Activated CD4-positive, alpha-beta T cell treated with anti-CD3 and anti-CD28 coated beads, Interleukin-2, amount 50 U/mL, for 16 hours (primary cell): ENCODE measurements at regions not wholly inside any gene's neighbourhood (a gene's known extent, or its start where the extent isn't known, plus 50 kb on each side); places are given as distances from the start of the nearest gene placed in this dataset.

Experiments used
- DNase-seq: peaks from one replicate; pipeline ENCODE4 v3.0.0-alpha.2; 2020

- peak; percentile 10 for DNase-seq
Observed at GRCh38 chr12:126663304-126664094, 1598.3 kb downstream of the AACS start.

- DNase-seq, result no peak
Observed at GRCh38 chr12:126667339-126667738, 1599.6 kb upstream of the TMEM132C start.

- no peak for DNase-seq
Observed at GRCh38 chr12:126668538-126668937, 1598.4 kb upstream of the TMEM132C start.

DNA sequence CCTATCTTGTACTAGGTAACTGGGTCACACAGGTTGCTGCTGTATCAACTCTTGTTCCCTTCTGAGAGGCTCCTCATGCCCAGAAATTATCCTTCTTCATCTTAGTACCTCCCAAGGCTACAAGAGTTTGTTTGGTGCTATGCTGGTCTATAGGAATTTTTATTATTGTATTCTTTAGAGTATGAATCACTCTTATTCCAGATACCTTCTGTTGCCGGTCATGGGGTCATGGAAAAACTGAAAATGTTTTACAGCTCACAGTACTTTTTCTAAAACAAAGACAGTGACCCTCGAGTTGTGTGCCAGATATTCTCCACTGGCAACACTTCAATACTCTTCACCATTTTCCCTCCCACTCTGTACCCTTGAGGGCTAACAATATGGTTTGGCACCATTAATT is 1598.0 kb upstream of the TMEM132C start:
- DNase-seq, result no peak

DNA sequence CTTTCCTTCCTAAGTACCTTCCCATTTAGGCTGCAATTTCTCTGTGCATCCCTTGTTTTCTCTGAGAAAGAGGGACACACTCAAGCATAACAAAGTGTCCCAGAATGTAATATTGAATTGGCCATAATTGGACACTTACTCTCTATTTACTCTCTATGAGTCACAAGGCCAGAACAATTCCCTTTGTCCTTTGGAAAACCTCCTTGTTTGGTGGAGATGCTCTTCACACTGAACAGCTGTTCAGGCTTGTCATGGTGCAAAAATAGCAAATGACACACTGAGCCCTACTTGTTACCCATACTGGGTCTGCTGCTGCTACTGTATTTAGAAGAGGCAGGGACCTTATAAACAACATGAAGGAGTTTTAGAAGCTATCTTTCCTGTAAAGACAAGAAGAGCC is 1590.5 kb upstream of the TMEM132C start:
- DNase-seq, result no peak

DNA sequence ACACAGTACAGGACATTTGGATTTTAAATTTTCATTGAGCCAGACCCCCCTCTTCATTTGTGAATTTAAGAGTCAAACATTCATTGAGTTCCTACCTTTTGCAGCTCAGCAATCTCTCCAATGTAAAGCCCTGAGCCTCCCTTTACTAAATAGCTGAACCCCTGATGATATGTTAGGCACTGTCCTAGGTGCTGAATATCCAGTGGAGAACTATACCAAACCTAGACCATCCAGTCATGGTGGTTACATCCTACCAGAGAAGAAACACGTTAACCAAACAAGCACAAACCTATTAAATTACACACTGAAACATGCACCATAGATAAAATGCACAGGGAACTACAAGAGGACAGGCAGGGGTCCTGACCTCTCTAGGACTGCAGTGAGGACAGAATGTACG is 1585.3 kb upstream of the TMEM132C start:
- no peak for DNase-seq

- DNase-seq, result no peak
Observed at GRCh38 chr12:126684703-126685102, 1582.3 kb upstream of the TMEM132C start.

GRCh38 chr12:126685636-126686035 is 1581.3 kb upstream of the TMEM132C start:
- DNase-seq, result no peak

GRCh38 chr12:126688556-126688955 is 1578.4 kb upstream of the TMEM132C start:
- no peak for DNase-seq

- no peak for DNase-seq
Observed at GRCh38 chr12:126700096-126700495, 1566.9 kb upstream of the TMEM132C start.

DNA sequence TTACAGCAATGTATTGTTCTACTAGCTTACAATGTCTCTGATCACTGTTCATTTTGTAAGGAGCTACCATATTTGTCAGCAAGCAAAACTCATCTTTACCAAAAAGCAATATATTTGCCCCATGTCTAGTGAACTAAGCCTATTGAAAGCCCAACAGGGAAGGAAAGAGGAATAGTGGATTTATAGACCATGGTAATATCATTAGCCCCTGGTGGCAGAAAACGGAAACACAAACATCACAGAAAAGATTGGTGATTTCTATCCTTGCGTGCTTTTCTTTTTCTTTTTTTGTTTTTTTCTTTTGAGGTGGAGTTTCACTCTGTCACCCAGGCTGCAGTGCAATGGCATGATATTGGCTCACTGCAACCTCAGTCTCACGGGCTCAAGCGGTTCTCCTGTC is 1562.4 kb upstream of the TMEM132C start:
- DNase-seq, result no peak

DNA sequence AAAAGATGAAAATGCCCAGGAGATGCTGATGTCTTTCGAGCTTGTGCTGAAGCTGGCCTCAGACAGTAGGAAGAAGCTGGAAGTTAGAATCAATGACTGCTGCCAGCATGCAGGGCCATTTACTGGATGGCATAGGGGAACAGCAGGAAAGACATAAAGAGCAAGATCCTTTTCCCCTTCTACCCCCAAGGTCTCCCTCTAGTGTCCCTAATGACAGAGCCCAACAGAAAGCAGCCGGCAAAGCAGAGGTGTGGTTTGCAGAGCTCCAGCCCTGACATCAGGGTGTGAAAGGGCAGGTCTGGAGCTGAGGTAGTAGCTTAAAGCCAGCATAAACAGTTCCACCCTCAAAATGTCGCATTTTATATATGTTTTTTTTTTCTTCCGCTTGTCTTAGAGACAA is 1560.7 kb upstream of the TMEM132C start:
- no peak for DNase-seq

DNA sequence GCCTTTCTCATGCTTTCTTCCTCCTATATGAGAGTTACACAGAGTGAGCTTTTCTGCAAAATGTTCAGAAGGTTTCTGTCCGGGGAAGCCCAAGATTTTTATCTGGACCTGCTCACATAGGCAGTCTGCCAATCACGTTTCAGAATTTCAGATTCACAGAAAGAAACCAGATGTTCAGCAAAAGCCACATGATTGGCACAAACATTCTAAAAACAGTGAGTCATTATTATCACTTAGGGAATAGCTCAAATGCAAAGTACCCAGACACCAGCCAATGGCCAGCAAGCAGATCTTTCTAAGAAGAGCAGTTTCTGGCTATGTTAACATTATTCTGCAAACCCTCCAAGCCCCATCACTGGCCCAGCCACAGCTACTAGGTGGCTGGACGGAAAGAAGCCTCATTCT is 1558.5 kb upstream of the TMEM132C start:
- peak; percentile 8 for DNase-seq

DNA sequence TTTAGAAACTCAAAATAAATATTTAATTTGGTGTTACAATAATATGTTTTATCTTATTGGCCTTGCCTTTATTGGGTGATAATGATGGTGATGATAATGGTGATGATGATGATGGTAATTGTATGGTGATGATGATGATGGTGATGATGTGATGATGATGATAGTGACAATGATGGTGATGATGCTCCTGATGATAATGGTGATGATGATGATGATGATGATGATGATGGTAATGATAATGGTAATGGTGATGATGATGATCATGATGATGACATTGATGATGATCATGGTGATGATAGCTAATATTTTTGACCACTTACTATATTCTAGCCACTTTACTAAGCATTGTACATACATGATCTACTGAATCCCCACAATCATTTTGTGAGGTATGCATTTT is 1548.6 kb upstream of the TMEM132C start:
- no peak for DNase-seq

DNA sequence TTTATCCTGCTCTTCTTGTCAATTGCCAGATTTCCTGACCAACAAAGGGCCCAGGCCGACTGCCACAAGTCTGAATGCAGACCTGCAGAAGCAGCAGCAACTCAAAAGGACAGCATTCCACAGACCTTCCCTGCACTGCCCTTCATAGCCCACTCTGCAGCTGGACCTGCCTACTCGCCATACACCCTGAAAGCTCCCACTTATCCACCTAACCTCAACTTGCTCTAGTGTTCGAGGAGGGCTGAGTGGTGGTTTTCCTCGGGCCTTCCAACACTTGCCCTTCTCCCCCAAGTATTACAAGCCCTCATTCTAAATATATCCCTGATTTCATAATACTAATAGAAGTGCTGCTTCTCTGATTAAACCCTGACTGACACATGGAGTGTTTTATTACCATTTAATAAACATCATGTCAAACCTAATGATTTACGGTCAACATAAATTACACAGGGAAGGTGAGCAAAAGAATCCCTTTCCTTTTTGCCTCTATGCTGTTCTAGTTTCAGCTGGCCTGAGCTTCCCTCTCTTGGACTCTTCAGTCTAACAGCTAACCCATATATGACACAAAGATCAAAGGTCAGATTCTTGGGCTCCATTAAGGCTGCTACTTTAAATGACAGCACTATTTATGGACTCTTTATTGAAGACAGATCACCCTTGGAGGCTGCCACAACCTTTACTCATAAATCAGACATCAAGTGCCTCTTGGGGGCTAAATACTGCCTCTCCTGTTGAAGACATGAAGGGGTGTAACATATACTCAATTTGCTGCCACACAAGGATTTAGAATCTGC is 1546.9 kb upstream of the TMEM132C start:
- no peak for DNase-seq

GRCh38 chr12:126726481-126727217 is 1540.3 kb upstream of the TMEM132C start:
- DNase-seq, result no peak

- DNase-seq, result no peak
Observed at GRCh38 chr12:126727218-126728075, 1539.5 kb upstream of the TMEM132C start.

- no peak for DNase-seq
Observed at GRCh38 chr12:126734296-126734695, 1532.7 kb upstream of the TMEM132C start.

GRCh38 chr12:126734710-126735109 is 1532.3 kb upstream of the TMEM132C start:
- DNase-seq, result no peak

DNA sequence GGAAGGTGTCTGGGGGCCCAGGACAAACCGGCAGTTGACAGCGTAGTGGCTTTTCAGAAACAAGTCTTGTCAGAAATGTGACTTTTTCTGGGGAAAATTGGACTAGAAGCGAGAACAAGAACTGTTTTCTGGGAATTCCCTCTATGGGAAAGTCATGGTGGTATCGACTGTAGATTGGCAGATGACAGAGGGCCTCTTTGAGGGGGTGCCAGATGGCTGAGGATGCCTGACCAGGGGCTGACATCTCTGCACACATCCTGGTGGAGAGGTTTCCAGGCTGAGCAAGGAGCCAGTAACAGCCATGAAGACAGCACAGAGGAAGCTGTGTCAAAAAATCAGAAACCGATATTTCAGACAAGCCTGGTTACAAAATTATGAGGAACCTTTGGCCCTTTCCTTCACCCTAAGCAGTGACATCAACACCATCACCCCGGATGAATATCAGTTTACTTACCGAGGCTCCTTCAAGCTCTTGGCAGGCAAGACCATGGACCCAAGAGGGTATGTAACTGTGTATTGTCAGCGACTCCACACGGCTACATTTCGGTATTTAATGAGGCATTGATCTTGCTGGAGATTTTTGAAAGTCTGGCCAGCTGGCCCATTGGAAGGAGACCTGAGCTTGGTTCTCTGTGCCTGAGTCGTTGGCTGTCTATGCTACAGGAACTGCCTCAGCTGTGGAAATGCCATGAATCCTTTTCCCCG is 1525.3 kb upstream of the TMEM132C start:
- no peak for DNase-seq

GRCh38 chr12:126742241-126742641 is 1524.7 kb upstream of the TMEM132C start:
- no peak for DNase-seq
